NCI-H2107 (cell line): ENCODE measurements at regions not wholly inside any gene's neighbourhood (a gene's known extent, or its start where the extent isn't known, plus 50 kb on each side); places are given as distances from the start of the nearest gene placed in this dataset.

Source experiments
- DNase-seq: peaks from one replicate; lab custom pipeline; 2025; lab: John Stamatoyannopoulos, UW

DNA sequence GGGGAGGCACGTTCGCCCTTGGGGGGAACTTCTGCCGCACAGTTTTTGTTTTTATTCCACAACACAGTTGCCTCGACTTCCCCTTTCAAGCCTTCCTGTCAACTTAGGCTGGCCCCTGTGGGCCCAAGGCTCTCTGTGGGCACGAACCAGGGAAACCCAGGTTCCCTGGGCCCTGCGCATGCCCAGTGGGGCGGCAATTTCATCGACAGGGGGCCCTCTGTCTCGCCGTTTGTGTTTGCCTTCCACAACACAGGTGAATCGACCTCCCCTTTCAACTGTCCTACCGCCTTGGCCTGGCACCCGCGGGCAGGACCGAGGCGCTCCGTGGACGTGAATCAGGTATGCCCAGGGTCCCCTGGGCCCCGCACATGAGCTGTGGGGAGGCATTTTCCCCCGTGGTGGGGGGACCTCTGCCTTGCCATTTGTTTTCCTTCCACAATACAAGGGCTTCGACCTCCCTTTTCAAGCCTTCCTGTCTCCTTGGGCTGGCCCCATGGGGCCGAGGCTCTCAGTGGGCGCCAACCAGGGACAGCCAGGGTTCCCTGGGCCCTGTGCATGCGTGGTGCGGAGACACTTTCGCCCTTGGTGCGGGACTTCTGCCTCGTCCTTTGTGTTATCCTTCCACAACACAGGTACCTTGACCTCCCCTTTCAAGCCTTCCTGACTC is 354.0 kb downstream of the ALG10 start:
- DNase-seq: no peak

DNA sequence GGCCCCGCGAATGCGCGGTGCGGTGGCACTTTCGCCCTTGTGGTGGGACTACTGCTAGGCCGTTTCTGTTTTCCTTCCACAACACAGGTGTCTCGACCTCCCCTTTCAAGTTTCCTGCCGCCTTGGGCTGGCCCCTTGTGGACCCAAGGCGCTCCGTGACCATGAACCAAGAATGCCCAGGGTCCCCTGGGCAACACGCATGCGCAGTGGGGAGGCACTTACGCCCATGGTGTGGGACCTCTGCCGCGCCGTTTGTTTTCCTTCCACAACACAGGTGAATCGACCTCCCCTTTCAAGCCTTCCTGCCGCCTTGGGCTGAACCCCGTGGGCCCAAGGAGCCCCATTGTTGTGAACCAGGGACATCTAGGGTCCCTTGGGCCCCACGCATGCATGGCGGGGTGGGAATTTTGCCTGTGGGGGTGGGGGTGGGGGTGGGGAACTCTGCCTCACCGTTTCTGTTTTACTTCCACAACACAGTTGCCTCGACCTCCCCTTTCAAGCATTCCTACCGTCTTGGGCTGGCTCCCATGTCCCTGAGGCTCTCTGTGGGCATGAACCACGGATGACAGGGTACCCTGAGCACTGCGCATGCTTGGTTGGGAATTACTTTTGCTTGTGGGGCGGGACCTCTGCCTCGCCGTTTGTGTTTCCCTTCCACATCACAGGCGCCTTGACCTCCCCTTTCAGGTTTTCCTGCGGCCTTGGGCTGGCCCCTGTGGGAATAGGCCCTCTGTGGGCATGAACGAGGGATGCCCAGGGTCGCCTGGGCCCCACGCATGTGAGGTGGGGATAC is 355.1 kb downstream of the ALG10 start:
- no peak for DNase-seq

DNA sequence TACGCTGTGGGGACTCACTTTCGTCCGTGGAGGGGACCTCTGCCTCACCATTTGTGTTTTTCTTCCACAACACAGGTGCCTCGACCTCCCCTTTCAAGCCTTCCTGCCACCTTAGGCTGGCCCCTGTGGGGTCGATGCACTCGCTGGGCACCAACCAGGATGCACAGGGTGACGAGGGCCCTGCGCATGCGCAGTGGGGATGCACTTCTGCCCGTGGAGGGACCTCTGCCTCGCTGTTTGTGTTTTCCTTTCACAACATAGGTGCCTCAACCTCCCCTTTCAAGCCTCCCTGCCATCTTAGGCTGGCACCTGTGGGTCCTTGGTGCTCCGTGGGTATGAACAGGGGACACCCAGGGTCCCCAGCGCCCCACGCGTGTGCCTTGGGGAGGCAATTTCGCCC is 356.8 kb downstream of the ALG10 start:
- DNase-seq: no peak

DNA sequence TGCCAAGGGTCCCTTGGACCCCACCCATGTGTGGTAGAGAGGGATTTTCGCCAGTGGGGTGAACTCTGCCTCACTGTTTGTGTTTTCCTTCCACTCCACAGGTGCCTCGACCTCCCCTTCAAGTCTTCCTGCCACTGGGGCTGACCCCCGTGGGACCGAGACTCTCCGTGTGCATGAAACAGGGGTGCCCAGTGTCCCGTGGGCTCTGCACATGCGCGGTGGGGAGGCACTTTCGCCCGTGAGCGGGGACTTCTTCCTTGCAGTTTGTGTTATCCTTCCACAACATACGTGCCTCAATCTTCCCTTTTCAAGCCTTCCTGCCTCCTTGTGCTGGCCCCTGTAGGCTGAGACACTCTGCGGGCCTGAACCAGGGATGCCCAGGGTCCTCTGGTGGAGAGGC is 362.4 kb downstream of the ALG10 start:
- DNase-seq: no peak

DNA sequence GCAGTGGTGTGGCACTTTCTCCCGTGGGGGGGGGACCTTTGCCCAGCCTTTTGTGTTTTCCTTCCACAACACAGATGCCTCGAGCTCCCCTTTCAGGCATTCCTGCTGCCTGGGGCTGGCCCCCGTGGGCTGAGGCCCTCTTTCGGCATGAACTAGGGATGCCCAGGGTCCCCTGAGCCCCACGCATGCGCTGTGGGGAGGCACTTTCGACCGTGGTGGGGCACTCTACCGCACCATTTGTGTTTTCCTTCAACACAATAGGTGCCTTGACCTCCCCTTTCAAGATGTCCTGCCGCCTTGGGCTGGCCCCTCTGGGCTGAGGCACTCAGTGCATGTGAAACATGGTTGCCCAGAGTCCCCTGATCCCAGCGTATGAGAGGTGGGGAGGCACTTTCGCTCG is 363.7 kb downstream of the ALG10 start:
- DNase-seq: no peak

DNA sequence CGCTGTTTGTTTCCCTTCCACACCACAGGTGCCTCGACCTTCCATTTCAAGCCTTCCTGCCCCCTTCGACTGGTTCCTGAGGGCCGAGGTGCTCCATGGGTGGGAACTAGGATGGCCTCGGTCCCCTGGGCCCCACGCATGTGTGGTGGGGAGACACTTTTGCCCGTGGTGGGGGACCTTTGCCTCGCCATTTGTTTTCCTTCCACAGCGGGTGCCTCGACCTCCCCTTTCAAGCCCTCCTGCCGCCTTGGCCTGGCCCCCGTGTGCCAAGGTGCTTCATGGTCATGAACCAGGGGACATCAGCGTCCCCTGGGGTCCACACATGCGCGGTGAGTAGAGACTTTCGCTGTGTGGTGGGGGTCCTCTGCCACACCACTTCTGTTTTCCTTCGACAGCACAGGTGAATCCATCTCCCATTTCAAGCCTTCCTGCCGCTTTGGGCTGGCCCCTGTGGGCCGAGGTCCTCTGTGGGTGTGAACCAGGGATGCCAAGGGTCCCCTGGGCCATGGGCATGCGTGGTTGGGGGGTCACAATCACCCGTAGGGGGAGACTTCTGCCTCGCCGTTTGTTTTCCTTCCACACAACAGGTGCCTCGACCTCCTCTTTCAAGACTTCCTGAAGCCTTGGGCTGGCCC is 364.4 kb downstream of the ALG10 start:
- no peak for DNase-seq

DNA sequence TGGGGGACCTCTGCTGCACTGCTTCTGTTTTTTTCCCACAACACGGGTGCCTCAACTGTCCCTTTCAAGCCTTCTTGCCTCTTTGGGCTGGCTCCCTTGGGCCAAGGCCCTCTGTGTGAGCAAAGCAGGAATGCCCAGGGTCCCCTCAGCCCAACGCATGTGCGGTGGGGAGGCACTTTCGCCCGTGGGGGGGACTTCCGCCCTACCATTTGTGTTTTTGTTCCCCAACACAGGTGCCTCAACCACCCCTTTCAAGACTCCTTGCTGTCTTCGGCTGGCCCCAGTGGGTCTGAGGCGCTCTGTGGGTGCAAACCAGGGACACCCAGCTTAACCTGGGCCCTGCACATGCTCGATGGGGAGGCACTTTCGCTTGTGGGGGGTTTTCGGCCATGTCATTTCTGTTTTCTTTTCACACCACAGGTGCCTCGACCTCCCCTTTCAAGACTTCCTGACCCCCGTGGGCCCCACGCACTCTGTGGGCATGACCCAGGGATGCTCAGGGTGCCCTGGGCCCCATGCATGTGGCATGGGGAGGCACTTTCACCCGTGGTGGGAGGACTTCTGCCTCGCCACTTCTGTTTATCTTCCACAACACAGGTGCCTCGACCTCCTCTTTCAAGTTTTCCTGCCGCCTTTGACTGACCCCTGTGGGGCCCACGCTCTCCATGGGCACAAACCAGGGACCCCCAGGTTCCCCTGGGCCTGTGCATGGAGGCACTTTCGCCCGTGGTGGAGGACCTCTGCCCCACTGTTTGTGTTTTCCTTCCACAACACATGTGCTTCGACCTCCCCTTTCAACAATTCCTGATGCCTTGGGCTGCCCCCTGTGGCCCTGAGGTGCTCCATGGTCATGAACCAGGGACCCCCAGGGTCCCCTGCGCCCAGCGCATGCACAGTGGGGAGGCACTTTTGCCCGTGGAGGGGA is 365.7 kb downstream of the ALG10 start:
- no peak for DNase-seq

DNA sequence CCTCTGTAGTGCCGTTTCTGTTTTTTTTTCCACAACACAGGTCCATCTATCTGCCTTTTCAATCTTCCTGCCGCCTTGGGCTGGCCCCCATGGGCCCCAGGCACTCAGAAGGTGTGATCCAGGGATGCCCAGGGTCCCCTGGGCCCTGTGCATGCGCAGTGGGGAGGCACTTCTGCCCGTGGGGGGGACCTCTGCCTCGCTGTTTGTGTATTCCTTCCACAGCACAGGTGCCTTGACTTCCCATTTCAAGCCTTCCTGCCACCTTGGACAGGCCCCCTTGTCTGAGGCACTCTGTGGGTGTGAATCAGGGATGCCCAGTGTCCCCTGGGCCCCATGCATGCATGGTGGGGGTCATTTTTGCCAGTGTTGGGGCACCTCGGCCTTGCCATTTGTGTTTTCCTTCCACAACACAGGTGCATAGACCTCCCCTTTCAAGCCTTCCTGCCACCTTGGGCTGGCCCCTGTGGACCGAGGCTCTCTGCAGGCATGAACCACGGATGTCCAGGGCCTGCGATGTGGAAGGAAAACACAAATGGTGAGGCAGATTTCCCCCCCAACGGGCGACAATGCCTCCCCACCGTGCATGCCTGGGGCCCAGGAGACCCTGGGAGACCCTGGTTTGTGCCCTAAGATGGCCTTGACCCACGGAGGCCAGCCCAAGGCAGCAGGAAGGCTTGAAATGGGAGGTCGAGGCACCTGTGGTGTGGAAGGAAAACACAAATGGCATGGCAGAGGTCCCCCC is 366.5 kb downstream of the ALG10 start:
- DNase-seq: no peak

DNA sequence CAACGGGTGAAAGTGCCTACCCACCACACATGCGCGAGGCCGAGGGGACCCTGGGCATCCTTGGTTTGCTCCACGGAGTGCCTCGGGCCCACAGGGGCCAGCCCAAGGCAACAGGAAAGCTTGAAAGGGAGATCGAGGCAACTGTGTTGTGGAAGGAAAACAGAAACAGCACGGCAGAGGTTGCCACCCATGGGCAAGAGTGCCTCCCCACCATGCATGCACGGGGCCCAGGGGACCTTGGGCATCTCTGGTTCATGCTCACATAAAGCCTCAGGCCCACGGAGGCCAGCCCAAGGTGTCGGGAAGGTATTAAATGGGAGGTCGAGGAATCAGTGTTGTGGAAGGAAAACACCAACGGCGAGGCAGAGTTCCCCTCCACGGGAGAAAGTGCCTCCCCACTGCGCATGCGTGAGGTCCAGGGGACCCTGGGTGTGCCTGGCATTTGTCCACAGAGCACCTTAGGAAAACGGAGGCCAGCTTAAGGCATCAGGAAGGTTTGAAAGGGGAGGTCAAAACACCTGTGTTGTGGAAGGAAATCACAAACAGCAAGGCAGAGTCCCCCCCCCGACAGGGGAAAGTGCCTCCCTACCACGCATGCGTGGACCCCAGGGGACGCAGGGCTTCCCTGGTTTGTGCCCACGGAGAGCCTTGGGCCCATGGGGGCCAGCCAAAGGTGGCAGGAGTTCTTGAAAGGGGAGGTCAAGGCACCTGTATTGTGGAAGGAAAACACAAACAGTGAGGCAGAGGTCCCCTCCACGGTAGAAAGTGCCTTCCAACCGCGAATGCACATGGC is 367.3 kb downstream of the ALG10 start:
- DNase-seq: no peak

DNA sequence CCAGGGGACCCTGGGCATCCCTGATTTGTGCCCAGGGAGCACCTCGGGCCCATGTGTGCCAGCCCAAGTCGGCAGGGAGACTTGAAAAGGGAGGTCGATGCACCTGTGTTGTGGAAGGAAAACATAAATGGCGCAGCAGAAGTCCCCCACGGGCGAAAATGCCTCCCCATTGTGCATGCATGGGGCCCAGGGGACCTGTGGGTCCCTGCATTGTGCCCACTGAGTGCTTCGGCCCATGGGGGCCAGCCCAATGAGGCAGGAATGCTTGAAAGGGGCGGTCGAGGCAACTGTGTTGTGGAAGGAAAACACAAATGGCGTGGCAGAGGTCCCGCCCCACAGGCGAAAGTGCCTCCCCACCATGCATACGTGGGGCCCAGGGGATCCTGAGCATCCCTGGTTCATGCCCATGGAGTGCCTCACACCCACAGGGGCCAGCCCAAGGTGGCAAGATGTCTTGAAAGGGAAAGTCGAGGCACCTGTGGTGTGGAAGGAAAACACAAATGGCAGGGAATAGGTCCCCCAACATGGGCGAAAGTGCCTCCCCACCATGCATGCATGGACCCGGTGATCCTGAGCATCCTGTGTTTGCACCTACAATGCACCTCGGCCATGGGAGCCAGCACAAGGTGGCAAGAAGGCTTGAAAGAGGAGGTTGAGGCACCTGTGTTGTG is 368.0 kb downstream of the ALG10 start:
- DNase-seq: no peak

DNA sequence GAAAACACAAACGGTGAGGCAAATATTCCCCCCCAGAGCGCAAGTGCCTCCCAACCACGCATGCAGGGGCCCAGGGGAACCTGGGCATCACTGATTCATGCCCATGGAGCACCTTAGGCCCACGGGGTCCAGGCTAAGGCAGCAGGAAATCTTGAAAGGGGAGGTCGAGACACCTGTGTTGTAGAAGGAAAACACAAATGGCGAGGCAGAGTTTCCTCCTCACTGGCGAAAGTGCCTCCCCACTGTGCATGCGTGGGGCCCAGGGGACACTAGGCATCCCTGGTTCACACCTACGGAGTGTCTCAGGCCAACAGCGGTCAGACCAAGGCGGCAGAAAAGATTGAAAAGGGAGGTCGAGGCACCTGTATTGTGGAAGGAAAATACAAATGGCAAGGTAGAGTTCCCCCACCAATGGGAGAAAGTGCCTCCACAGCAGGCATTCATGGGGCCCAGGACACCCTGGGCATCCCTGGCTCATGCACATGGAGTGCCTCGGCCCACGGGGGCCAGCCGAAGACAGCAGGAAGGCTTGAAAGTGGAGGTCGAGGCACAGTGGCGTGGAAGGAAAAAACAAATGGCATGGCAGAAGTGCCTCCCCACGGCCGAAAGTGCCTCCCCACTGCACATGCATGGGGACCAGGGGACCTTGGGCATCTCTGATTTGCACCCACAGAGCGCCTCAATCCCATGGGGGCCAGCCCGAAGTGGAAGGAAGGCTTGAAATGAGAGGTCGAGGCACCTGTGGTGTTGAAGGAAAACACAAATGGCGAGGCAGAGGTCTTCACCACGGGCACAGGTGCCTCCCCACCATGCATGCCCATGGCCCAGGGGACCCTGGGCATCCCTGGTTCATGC is 368.8 kb downstream of the ALG10 start:
- DNase-seq: no peak

DNA sequence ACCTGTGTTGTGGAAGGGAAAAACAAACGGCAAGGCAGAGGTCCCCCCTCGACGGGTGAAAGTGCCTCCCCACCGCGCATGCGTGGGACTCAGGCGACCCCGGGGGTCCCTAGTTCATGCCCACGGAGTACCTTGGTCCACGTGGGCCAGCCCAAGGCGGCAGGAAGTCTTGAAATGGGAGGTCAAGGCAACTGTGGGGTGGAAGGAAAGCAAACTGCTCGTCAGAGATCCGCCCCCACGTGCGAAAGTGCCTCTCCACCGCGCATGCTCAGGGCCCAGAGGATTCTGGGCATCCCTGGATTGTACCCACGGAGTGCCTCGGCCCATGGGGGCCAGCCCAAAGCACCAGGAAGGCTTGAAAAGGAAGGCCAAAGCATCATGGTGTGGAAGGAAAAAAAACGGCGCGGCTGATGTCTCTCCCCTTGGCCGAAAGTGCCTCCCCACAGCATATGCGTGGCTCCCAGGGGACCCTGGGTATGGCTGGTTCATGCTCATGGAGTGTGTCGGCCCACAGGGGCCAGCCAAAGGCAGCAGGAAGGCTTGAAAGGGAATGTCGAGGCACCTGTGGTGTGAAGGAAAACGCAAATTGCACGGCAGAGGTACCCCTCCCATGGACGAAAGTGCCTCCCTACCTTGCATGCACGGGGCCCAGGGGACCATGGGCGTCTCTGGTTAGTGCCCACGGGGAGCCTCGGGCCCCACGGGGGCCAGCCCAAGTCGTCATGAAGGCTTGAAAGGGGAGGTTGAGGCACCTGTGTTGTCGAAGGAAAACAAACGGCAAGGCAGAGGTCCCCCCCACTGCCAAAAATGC is 369.7 kb downstream of the ALG10 start:
- DNase-seq: no peak

DNA sequence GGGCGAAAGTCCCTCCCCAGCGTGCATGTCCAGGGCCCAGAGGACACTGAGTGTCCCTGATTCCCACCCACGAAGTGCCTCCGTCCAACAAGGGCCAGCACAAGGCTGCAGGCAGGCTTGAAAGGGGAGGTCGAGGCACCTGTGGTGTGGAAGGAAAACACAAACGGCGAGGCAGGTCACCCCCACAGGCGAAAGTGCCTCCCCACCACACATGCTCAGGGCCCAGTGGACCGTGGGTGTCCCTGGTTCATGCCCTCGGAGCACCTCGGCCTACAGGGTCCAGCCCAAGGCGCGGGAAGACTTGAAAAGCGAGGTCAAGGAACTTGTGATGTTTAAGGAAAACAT is 370.4 kb downstream of the ALG10 start:
- DNase-seq: no peak

DNA sequence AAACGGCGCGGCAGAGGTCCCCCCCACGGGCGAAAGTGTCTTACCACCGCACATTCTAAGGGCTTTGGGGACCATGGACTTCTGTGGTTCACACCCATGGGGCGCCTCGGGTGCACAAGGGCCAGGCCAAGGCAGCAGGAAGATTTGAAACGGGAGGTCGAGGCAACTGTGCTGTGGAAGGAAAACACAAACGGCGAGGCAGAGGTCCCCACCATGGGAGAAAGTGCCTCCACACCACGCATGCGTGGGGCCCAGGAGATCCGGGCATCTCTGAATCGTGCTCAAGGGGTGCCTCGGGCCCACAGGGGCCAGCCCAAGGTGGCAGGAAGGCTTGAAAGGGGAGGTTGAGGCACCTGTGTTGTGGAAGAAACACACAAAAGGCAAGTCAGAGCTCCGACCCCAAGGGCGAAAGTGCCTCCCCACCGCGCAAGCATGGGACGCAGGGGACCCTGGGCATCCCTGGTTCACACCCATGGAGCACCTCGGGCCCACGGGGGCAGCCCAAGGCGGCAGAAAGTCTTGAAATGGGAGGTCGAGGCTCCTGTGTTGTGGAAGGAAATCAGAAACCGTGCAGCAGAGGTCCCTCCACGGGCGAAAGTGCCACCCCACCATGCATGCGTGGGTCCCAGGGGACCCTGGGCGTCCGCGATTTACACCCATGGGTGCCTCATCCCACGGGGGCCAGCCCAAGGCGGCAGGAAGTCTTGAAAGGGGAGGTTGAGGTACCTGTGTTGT is 371.0 kb downstream of the ALG10 start:
- no peak for DNase-seq

DNA sequence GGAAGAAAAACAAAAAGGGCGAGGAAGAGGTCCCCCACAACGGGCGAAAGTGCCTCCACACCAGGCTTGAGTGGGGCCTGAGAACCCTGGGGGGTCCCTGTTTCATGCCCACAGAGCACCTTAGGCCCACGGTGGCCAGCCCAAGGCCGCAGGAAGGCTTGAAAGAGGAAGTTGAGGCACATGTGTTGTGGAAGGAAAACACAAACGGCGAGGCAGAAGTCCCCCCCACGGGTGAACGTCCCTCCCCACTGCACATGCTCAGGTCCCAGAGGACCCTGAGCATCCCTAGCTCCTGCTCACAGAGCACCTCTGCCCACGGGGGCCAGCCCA is 371.5 kb downstream of the ALG10 start:
- no peak for DNase-seq

DNA sequence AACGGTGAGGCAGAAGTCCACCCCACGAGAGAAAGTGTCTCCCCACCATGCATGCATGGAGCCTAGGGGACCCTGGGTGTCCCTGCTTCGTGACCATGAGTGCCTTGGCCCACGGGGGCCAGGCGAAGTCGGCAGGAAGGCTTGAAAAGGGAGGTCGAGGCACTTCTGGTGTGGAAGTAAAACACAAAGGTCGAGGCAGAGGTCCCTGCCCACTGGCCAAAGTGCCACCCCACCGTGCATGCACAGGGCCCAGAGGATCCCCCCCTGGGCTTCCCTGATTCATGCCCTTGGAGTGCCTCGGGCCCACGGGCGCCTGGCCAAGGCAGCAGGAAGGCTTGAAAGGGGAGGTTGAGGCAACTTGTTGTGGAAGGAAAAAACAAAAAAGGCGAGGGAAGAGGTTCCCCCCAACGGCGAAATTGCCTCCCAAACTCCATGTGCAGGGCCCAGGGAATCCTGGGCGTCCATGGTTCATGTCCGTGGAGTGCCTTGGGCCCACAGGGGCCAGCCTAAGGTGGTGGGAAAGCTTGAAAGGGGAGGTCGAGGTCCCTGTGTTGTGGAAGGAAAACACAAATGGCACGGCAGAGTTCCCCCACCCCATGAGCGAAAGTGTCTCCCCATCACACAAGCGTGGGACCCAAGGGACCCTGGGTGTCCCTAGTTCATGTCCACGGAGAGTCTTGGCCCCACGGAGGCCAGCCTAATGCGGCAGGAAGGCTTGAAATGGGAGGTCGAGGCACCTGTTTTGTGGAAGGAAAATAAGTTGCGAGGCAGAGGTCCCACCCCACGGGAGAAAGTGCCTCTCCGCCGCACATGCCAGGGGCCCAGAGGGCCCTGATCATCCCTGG is 372.1 kb downstream of the ALG10 start:
- DNase-seq: no peak
